Endothelial cell of umbilical vein (primary cell): ENCODE measurements at regions not wholly inside any gene's neighbourhood (a gene's known extent, or its start where the extent isn't known, plus 50 kb on each side); places are given as distances from the start of the nearest gene placed in this dataset.

Source experiments
- CTCF ChIP-seq, 2 donors: IDR thresholded peaks; 1 replicate in 1 of 2; 2 replicates in 1 of 2; pipeline ENCODE4 v1.5.1; 2011; ENCODE audit warnings: low read length in 2 of 2, mild to moderate bottlenecking in 2 of 2, moderate library complexity in 2 of 2, control low read depth in 1 of 2, inconsistent platforms in 1 of 2, low read depth in 1 of 2; ENCODE audit not compliant: insufficient read depth in 1 of 2; ENCODE audit errors: extremely low read depth in 1 of 2
- EZH2 ChIP-seq: IDR thresholded peaks from 2 replicates; pipeline ENCODE4 v1.6.1; 2012; ENCODE audit warnings: borderline replicate concordance, low read depth, mild to moderate bottlenecking, moderate library complexity, low read length, inconsistent platforms; ENCODE audit not compliant: severe bottlenecking
- FOS ChIP-seq: IDR thresholded peaks from 2 replicates; pipeline ENCODE4 v1.6.1; 2011; ENCODE audit warnings: mild to moderate bottlenecking, low read length, moderate library complexity, borderline replicate concordance; ENCODE audit not compliant: insufficient read depth
- POLR2A ChIP-seq: IDR thresholded peaks from 2 replicates; pipeline ENCODE4 v1.6.1; 2012; ENCODE audit warnings: low read depth, mild to moderate bottlenecking, control low read depth, low read length
- POLR2AphosphoS5 ChIP-seq: IDR thresholded peaks from 2 replicates; pipeline ENCODE4 v1.6.1; 2012; ENCODE audit warnings: low read depth, mild to moderate bottlenecking, control low read depth, low read length, moderate library complexity; ENCODE audit not compliant: insufficient read depth

- TF ChIP-seq EZH2 (no peak), POLR2AphosphoS5 (no peak), POLR2A (no peak), CTCF (IDR thresholded peaks at IDR 0.05; ENCODE audit: extremely low read depth in 1 of 2, insufficient read depth in 1 of 2, low read depth in 1 of 2, low read length in 2 of 2) (no peak), FOS (no peak)
These were observed 89.7 kb downstream of the FAM50B start for GRCh38 chr6:3938715-3939367.
